Muscle layer of duodenum (tissue), 2 donors: ENCODE measurements at regions not wholly inside any gene's neighbourhood (a gene's known extent, or its start where the extent isn't known, plus 50 kb on each side); places are given as distances from the start of the nearest gene placed in this dataset.

ENCODE experiments used
- H3K27ac ChIP-seq: one replicate; pipeline ENCODE4 v1.7.0; 2013; ENCODE audit warnings: mild to moderate bottlenecking, low read length
- H3K27me3 ChIP-seq: one replicate; pipeline ENCODE4 v1.7.0; 2013; ENCODE audit warnings: low read depth, mild to moderate bottlenecking, control low read depth, low read length
- H3K36me3 ChIP-seq, 2 donors: one replicate each; pipeline ENCODE4 v1.7.0; 2013; ENCODE audit warnings: low read length in 2 of 2, control low read depth in 1 of 2, mild to moderate bottlenecking in 1 of 2; ENCODE audit not compliant: insufficient read depth in 2 of 2, control insufficient read depth in 1 of 2
- H3K4me1 ChIP-seq, 2 donors: one replicate each; pipeline ENCODE4 v1.7.0; 2013; ENCODE audit warnings: low read length in 2 of 2, mild to moderate bottlenecking in 2 of 2, control low read depth in 1 of 2, moderate library complexity in 1 of 2; ENCODE audit not compliant: insufficient read depth in 2 of 2, control insufficient read depth in 1 of 2
- H3K4me3 ChIP-seq, 2 donors: one replicate each; pipeline ENCODE4 v1.7.0; 2013; ENCODE audit warnings: low read length in 2 of 2, low read depth in 1 of 2, mild to moderate bottlenecking in 1 of 2
- H3K9me3 ChIP-seq, 2 donors: one replicate each; pipeline ENCODE4 v1.7.0; 2013; ENCODE audit warnings: low read length in 2 of 2, control low read depth in 1 of 2, mild to moderate bottlenecking in 1 of 2; ENCODE audit not compliant: control insufficient read depth in 1 of 2
- donor health status: healthy.

DNA sequence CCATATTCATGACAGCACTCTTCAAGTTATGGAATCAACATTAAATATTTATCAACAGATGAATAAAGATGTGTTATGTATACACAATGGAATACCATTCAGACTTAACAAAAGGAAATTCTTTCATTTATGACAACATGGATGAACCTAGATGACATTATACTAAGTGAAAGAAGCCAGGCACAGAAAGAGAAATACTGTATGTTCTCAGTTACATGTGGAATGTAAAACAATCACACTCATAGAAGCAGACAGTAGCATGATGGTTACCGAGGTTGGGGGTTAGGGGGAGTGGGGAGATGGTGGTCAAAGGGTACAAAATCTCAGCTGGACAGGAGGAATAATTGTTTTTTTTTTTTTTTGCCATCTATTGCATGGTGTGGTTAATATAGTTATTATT lies 431.9 kb downstream of the DMAC1 start:
- Histone ChIP-seq H3K4me1 (peaks cover 0 to 34% of the 10 kb centered on the region in 2 donors), H3K36me3 (no peaks in the 10 kb centered on the region), H3K27ac (no peak overlapping the region), H3K4me3 (no peak overlapping the region), H3K27me3 (no peaks in the 10 kb centered on the region), H3K9me3 (no peaks in the 10 kb centered on the region)

DNA sequence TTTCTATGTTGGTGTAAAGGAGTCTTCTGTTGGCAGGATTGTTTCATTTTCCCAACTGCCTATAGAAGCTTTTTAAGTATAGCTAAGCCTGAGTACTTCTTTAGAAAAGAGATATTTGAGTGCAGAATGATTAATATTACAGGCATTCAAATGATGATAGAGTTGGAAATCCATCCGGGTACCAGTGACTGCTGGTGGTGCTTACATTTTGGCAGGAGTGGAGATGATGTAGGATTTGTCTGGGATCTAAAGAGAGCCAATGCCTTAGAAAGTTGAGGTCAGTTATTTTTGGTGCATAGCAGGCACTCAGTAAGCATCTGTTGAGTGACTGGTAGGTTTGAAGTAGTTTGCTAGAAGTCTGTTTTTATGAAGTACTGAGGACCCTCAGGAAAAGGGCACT lies 433.5 kb downstream of the DMAC1 start:
- H3K36me3 ChIP-seq, result no peaks in the 10 kb centered on the region
- H3K4me1 ChIP-seq, result peaks cover 0 to 34% of the 10 kb centered on the region in 2 donors
- H3K27ac ChIP-seq, result no peak overlapping the region
- no peak overlapping the region for H3K4me3 ChIP-seq
- H3K27me3 ChIP-seq, result no peaks in the 10 kb centered on the region
- no peaks in the 10 kb centered on the region for H3K9me3 ChIP-seq

GRCh38 chr9:7363777-7364477 lies 435.7 kb downstream of the DMAC1 start:
- H3K27ac ChIP-seq, result no peak overlapping the region
- H3K27me3 ChIP-seq, result no peaks in the 10 kb centered on the region
- H3K4me3 ChIP-seq, result no peak overlapping the region
- H3K36me3 ChIP-seq, result no peaks in the 10 kb centered on the region
- H3K9me3 ChIP-seq, result no peaks in the 10 kb centered on the region
- peaks cover 0 to 12% of the 10 kb centered on the region in 2 donors for H3K4me1 ChIP-seq

DNA sequence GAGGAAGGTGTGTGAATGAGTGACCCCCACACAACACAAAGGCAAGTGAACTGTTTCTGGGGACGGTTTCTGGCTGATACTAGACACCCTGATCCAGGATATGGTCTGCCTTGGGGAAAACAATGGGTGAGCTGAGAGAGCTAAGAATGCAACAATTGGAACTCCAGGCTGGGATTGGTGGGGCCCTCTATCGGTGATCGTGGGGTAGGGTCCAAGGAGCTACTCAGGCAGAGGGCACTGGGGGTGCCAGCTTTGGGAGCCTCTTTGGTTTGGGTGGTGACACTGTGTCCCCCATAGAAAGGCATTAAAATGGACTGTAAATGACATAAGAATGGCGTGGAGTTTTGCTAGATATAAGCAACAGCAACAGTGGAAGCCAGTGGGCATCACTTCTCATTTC lies 439.1 kb downstream of the DMAC1 start:
- Histone ChIP-seq H3K9me3 (no peaks in the 10 kb centered on the region), H3K27ac (no peak overlapping the region), H3K4me1 (no peaks in the 10 kb centered on the region), H3K36me3 (no peaks in the 10 kb centered on the region), H3K27me3 (no peaks in the 10 kb centered on the region), H3K4me3 (no peak overlapping the region)

GRCh38 chr9:7358876-7359275 lies 440.7 kb downstream of the DMAC1 start:
- Histone ChIP-seq H3K36me3 (no peaks in the 10 kb centered on the region), H3K27ac (no peak overlapping the region), H3K27me3 (no peaks in the 10 kb centered on the region), H3K4me1 (no peaks in the 10 kb centered on the region), H3K9me3 (no peaks in the 10 kb centered on the region), H3K4me3 (no peak overlapping the region)

DNA sequence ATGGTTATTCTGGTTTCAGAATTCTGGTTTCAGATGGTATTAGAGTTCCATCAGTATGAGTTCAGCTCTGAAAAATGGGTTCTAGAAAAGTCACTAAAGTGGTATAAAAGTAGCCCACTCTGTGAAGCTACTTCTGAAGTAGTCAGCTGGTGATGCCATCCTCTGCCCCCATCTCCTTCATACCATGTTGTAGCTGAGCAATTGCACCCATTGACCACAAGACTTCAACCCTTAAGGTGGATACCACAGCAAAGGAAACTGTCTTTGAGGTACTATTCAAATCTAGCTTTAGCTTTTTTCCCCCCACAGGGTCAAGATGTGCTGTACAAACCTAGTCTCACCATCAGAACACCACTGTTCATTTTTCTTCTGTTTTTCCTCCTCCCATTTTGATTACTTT lies 444.9 kb downstream of the DMAC1 start:
- no peak overlapping the region for H3K4me3 ChIP-seq
- H3K27me3 ChIP-seq, result no peaks in the 10 kb centered on the region
- H3K9me3 ChIP-seq, result no peaks in the 10 kb centered on the region
- no peaks in the 10 kb centered on the region for H3K36me3 ChIP-seq
- H3K27ac ChIP-seq, result no peak overlapping the region
- H3K4me1 ChIP-seq, result no peaks in the 10 kb centered on the region

DNA sequence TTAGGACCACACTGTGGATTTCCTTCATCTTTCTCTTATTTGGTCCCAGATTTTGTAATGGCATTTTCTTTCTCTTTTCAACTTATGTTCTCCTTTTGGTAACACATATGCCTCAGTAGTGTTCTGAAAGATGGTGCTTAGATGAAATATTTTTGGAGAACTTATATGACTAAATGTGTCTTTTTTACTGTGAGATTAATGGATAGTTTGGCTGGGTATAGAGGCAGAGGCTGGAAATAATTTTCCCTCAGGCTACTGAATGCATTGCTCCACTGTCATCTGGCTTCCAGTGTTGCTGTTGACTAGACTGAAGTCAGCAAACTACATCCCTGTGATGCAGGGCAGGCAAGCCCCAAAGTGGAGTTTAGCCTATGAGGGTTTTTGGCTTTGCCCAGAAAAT lies 450.9 kb downstream of the DMAC1 start:
- no peaks in the 10 kb centered on the region for H3K27me3 ChIP-seq
- H3K4me1 ChIP-seq, result no peaks in the 10 kb centered on the region
- no peaks in the 10 kb centered on the region for H3K36me3 ChIP-seq
- H3K9me3 ChIP-seq, result peaks cover 0 to 8% of the 10 kb centered on the region in 2 donors
- no peak overlapping the region for H3K27ac ChIP-seq
- no peak overlapping the region for H3K4me3 ChIP-seq

GRCh38 chr9:7347556-7347955 lies 452.0 kb downstream of the DMAC1 start:
- peaks cover 0 to 3% of the 10 kb centered on the region in 2 donors for H3K4me1 ChIP-seq
- H3K4me3 ChIP-seq, result no peak overlapping the region

GRCh38 chr9:7346144-7346543 lies 453.4 kb downstream of the DMAC1 start:
- Histone ChIP-seq H3K36me3 (no peaks in the 10 kb centered on the region), H3K27ac (no peak overlapping the region), H3K4me1 (peaks cover 0 to 9% of the 10 kb centered on the region in 2 donors), H3K4me3 (no peak overlapping the region), H3K27me3 (no peaks in the 10 kb centered on the region), H3K9me3 (peaks cover 0 to 8% of the 10 kb centered on the region in 2 donors)

More at GRCh38 chr9:7347556-7347955, 452.0 kb downstream of the DMAC1 start:
- H3K36me3 ChIP-seq, result no peaks in the 10 kb centered on the region
- H3K27ac ChIP-seq, result no peak overlapping the region
- peaks cover 0 to 8% of the 10 kb centered on the region in 2 donors for H3K9me3 ChIP-seq
- no peaks in the 10 kb centered on the region for H3K27me3 ChIP-seq

DNA sequence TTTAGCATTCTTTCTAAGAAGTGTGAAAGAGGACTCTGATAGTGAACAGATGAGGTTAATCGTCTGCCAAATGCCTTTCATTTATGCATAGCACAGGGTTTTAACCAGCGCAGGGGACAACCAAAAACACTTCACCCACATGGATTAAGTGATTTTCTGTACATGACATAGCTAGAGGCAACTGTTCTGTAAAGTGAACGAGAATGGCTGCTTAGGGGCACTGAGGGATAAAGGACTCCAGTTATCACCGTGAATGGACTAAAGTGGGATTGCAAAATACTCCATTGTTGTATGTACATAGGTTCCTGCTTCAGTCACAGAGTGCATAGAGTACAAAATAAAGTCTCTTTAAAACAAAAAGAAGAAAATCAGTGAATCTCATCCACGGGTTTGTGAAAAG lies 456.8 kb downstream of the DMAC1 start:
- Histone ChIP-seq H3K27ac (no peak overlapping the region), H3K36me3 (no peaks in the 10 kb centered on the region), H3K27me3 (no peaks in the 10 kb centered on the region), H3K4me1 (peaks cover 0 to 9% of the 10 kb centered on the region in 2 donors), H3K4me3 (no peak overlapping the region), H3K9me3 (no peaks in the 10 kb centered on the region)

DNA sequence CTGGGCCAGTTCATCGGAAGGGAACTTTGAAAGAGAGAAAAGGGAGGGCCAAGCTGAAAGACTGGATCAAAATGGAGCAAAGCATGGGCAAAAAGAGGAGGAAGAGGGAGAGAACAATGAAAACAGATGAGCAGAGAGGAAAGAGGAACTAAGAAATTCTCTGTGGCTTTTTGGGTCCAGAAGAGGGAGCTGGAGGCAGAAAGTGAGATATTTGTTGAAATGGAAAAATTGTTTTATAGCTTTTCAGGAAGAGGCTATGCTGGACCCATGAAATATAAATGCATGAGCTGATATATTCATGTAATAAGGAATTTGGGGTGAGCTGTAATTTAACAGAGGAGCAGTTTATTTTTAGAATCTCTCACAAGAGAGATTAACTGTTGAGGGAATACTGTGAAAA lies 457.3 kb downstream of the DMAC1 start:
- no peak overlapping the region for H3K4me3 ChIP-seq
- H3K27me3 ChIP-seq, result no peaks in the 10 kb centered on the region
- H3K36me3 ChIP-seq, result no peaks in the 10 kb centered on the region
- no peaks in the 10 kb centered on the region for H3K9me3 ChIP-seq
- H3K4me1 ChIP-seq, result peaks cover 0 to 9% of the 10 kb centered on the region in 2 donors
- no peak overlapping the region for H3K27ac ChIP-seq

GRCh38 chr9:7341571-7341970 lies 458.0 kb downstream of the DMAC1 start:
- Histone ChIP-seq H3K36me3 (no peaks in the 10 kb centered on the region), H3K4me3 (no peak overlapping the region), H3K4me1 (peaks cover 0 to 9% of the 10 kb centered on the region in 2 donors), H3K9me3 (no peaks in the 10 kb centered on the region), H3K27me3 (no peaks in the 10 kb centered on the region), H3K27ac (no peak overlapping the region)
